ENCODE measurements at regions not wholly inside any gene's neighbourhood (a gene's known extent, or its start where the extent isn't known, plus 50 kb on each side); places are given as distances from the start of the nearest gene placed in this dataset.

DNA sequence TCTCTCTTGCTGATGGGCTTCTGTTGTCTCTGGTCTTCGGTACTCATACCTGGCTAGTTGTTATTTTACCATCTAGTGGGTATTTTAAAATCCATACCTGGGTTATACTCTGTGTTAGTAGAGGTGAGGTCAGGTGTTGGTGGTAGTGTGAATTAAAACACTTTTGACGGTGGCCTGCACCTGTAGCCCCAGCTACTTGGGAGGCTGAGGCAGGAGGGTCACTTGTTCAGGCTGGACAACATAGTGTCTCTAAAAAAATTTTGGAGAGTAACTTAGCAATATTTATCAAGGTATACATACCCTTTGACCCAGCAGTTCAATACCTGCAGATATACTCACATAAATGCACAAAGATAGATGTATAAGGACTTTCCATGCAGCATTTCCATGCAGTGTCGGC lies 55.4 kb downstream of the GSX1 start:
- no peak for DNase-seq (ENCODE audit: low spot score)
- in situ Hi-C loops (cut with HindIII; ENCODE audit: low sequenced_read_pairs): no loop called here

DNA sequence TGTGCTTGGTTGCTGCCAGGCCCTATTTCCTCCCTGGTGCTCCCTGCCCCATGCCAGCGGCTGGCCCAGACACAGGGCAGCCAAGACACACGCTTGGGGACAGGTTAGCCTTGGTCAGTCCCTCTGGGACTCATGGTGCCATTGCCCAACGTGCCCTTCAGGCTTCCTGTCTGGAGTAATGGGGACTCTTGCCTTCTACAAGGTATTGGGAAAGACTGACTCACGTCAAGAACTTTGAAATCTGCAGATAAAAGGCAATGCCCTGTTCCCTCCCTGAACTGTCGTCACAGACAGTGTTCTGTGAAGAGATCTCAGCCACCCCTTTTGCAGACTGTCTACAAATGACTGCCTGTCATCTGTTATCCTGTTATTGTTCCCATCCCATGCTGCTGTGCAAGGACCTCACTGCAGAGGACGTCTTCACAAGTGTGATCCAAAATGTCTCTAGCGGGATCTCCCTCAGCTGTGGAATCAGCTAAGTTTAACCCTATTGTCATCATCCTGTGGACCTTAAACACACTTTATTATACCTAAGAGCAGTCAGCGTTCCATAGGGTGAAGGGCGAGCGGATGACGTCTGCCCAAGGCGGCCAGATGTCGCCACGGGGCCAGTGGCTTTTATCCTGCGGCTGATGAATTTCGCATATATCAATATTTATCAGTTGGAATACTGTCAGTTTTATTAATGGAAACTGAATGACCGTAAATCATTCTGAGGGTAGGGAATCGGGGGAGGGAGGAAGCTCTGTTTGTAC lies 59.0 kb downstream of the GSX1 start:
- in situ Hi-C loops (cut with HindIII; ENCODE audit: low sequenced_read_pairs): no loop called here
- no peak for DNase-seq (ENCODE audit: low spot score)

DNA sequence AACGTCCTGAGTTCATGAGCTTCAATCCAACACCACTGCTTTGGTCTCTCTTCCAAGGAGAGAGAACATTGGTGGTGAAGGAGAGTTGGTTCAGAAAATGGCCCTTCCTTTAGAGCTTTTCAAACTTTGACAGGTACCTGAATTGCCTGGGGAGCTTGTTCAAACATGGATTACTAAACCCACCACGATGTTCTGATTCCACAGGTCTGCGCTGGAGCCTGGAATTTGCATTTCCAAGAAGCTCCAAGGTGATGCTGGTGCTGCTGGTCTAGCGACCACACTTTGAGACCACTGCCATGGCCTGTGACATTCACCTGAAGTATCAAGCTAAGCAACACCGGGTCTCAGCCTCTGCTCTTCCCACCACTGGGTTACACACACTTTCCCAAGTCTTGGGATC lies 60.2 kb downstream of the GSX1 start:
- in situ Hi-C loops (cut with HindIII; ENCODE audit: low sequenced_read_pairs): no loop called here
- DNase-seq (ENCODE audit: low spot score): no peak

DNA sequence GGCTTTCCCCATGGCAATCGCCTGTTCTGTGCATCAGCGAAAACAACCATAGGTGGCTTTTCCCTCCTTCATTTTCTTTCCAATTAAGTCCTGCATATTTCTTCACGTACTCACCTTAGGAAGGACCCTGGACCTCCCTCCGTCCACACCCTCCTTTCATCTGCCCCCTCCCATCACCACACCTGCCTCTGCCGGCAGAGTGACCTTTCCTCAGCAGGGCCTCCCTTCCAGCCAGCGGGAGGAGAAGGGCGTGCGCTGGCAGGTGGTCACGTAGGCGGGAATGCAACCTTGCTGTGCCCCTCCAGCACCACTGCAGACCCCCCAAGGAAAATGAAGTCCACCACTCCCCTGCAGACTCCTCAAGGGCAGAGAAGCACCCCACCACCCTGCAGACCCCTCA lies 61.1 kb downstream of the GSX1 start:
- in situ Hi-C loops (cut with HindIII; ENCODE audit: low sequenced_read_pairs): no loop called here
- no peak for DNase-seq (ENCODE audit: low spot score)

DNA sequence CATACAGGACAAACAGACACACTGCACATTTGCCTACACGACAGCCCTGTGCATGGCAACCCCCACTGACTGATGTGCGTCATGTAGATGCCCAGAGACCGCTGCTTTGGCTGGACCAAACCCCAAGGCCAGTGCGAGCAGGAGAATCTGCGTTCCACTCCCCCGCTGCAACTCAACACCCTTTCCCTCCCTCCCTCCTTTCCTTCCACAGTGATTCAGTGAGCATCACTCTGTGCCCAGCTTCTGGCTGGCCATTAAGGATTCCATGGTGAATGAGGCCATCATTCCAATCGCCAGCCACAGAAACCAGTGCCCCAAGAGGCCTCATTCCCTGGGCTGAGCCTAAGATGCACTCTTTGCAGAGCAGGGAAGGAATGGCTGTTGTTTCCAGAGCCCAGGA lies 61.6 kb downstream of the GSX1 start:
- DNase-seq (ENCODE audit: low spot score): no peak
- in situ Hi-C loops (cut with HindIII; ENCODE audit: low sequenced_read_pairs): no loop called here

DNA sequence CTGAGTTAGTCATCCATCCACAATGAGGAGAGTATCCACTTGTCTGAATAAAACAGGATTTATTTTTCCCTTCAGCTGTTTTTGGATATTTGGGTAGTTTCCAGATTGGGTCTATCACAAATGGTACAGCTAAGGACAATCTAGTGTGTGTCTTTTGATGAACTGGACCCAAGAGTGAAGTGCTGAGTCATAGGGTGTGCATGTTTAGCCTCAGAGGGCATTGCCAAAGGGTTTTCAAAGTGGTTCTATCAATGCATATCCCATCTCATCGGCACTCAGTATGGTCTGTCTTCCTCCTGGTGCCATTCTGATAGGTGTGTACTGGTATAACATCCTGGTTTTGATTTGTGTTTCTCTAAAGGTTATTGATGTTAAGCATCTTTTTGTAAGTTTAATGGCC lies 62.3 kb downstream of the GSX1 start:
- no peak for DNase-seq (ENCODE audit: low spot score)
- in situ Hi-C loops (cut with HindIII; ENCODE audit: low sequenced_read_pairs): no loop called here

DNA sequence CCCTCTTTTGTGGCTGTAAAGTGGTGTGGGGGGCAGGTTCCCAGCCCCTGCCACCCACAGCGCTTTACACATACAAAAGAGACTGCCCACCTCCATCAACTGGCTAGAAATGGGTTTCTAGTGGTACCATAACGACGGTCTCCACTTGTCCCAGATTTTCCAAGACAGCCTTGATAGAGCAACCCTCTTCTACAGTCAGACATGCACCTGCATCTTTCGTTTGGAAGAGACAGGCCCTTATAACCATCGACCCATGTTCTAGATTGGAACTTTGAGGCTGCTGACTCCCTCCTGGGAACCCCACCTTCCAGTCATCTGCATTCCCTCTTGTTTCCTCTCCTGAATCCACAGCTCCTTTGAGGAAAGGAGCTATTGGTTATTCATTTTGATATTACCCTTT lies 63.1 kb downstream of the GSX1 start:
- no peak for DNase-seq (ENCODE audit: low spot score)
- in situ Hi-C loops (cut with HindIII; ENCODE audit: low sequenced_read_pairs): no loop called here

DNA sequence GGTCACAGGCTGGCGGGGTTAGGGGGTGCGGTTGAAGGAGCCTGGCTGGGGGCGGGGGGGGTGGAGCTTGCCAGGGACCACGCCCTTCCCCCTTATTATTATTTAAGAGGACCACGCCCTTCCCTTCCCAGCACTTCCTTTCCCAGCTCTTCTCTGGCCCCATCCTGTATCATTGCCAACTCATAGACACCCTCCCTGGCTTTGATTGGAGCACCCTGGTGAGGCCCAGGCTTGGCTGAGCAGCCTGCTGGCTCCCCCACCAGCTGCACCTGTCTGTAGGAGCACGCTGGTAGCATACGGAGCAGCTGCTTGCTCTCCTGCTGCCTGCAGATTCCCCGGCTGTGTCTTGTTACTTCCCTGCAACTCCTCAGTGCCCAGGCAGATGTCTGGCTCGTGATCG lies 62.5 kb upstream of the PDX1 start:
- DNase-seq (ENCODE audit: low spot score): no peak
- in situ Hi-C loops (cut with HindIII; ENCODE audit: low sequenced_read_pairs): no loop called here

DNA sequence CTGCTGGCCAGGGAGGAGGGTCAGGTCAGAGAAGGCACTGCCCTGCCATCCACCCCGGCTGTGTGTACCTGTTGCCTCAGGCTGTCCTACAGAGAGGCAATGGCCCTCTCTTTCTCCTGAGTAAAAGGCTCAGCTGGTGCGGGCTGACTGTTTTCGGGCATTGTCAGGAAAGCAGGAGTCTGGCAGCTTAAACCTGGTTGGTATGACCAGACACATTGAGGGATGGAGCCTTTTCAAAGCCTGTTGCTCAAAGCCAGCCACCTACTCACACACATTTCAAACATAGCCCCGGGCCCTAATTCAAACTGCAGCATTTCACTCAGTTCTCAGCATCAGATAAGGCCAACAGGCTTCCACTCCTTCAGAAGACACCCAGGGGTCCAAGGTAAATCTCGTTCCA lies 61.8 kb upstream of the PDX1 start:
- DNase-seq (ENCODE audit: low spot score): no peak
- in situ Hi-C loops (cut with HindIII; ENCODE audit: low sequenced_read_pairs): no loop called here

DNA sequence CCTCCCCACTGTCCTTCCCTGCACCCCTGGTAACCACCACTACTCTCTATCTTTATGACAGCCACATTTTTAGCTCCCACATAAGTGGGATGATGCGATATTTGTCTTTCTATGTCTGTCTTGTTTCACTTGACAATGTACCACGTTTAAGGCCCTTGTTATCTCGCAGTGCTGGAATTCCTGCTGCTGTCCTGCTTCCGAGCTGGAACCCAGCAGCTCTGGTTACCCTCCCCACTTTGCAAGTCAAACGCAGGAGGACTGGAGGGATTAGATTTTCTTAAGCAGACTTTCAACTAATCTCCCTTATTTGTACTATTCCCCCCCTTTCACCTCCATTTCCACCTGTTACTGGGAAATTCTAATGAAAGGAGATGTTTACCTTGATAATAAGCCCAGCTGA lies 59.1 kb upstream of the PDX1 start:
- in situ Hi-C loops (cut with HindIII; ENCODE audit: low sequenced_read_pairs): no loop called here
- no peak for DNase-seq (ENCODE audit: low spot score)

DNA sequence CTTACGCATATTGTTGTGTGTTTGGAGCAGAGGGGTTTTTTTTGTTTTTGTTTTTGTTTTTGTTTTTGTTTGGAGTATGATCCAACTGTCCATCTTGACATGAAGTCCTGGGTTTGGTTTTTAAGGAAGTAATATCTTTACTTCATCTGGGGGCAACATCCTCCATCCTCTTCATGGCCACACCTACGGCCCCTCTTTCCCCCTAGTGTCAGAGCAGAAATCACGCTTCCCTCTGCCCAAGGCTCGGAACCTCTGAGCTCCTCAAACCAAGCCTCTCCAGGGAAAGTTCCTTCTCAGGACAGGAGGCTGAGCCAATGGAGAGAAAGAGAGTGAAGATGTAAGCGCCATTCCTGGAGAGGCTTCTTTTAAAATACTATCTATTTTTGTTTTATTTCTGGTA lies 58.6 kb upstream of the PDX1 start:
- no peak for DNase-seq (ENCODE audit: low spot score)
- in situ Hi-C loops (cut with HindIII; ENCODE audit: low sequenced_read_pairs): no loop called here

DNA sequence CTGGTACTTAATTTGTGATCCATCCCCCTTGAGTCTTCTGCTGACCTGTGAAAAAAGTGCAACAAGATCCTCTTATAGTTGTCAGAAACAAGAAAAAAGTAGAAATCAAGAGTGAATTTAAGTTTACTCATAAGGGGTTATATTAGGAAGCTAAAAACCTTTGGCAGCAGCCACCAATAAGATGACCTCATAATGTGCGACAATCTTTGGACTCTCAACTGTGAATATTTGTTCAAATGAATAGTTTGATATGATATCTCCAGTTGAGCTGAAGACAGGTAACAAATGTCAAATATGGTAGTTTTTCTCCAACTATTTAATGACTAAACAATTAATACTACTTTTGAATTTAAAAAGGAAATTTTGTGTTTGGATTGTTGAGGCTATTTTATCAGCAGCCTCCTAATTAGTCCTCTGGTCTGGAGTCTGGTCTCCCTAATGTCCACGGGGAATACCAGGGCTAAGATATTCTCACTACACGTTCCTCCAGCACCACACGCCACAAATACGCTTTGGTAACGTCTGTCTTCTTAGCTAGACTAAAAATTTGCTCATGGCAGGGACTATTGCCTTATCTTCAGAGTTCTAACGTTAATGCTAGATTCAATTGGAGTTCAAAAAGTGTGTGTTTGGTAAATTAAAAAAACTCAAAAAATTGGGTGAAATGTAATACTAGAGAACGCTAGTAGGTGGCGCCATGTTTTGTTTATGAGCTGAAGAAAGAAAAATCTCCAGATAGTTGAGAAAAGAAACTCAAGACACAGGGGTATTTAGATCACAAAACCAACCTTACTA lies 51.0 kb upstream of the PDX1 start:
- peak; percentile 4 for DNase-seq (ENCODE audit: low spot score)
- in situ Hi-C loops (cut with HindIII; ENCODE audit: low sequenced_read_pairs): no loop called here

DNA sequence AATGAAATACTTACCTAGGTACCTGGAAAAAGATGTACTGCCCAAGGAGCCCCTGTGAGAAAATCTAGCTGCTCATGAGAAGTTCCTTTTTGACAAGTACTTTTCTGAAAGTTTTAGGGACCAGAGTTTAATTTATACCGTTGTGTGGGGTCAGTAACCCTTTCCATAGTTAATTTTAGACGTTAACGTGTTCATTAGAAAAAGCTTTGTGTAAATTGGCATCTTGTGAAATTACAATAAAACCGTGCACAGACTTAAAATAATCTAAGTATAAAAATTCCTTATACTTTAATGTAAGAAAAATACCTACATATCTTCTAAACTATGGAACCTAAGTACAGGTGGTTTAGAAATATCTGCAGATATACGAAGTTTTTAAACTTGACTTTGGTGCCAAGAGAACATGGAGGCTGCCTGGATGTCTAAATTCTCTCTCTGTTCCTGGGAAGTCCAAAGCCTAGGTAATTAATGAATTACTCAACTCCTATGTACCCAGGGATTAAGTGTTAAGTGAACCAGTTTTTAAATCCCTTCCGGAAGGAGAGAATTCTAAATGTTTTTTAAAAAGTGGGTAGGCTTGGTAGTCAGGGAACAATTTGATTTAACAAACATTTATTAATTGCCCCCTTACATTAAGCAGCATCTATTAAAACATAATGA lies 50.2 kb upstream of the PDX1 start:
- no peak for DNase-seq (ENCODE audit: low spot score)
- in situ Hi-C loops (cut with HindIII; ENCODE audit: low sequenced_read_pairs): no loop called here

All from G401 (cell line).